ENCODE measurements at regions not wholly inside any gene's neighbourhood (a gene's known extent, or its start where the extent isn't known, plus 50 kb on each side); places are given as distances from the start of the nearest gene placed in this dataset.

GRCh38 chr20:7359739-7360138 lies 580.5 kb downstream of the HAO1 start:
- TF ChIP-seq CTCF (IDR thresholded peaks at IDR 0.05; ENCODE audit: low read length): no peak
- TF ChIP-seq EZH2 (optimal IDR thresholded peaks at IDR 0.05; ENCODE audit: low read depth, low read length): no peak
